GM23248 (cell line): ENCODE measurements at regions not wholly inside any gene's neighbourhood (a gene's known extent, or its start where the extent isn't known, plus 50 kb on each side); places are given as distances from the start of the nearest gene placed in this dataset.

ENCODE experiments used
- EZH2 ChIP-seq: fragments of 200-600 bp; sonication (generic); IDR thresholded peaks from 2 replicates; pipeline ENCODE4 v1.6.1; 2018; ENCODE audit warnings: antibody characterized with exemption, mild to moderate bottlenecking; ENCODE audit not compliant: insufficient read depth, poor library complexity, severe bottlenecking
- EZH2phosphoT487 ChIP-seq: fragments of 200-600 bp; sonication (generic); IDR thresholded peaks from 2 replicates; pipeline ENCODE4 v1.6.1; 2018; ENCODE audit warnings: antibody characterized with exemption, moderate library complexity, mild to moderate bottlenecking, low read depth; ENCODE audit not compliant: insufficient read depth

GRCh38 chr3:194741916-194742315 lies 56.2 kb downstream of the FAM43A start:
- TF ChIP-seq EZH2 (no peak), EZH2phosphoT487 (no peak)
